Spleen (tissue), 7 donors: ENCODE measurements at regions not wholly inside any gene's neighbourhood (a gene's known extent, or its start where the extent isn't known, plus 50 kb on each side); places are given as distances from the start of the nearest gene placed in this dataset.

Experiments used
- CTCF ChIP-seq, 11 experiments: fragments of 200-600 bp in 7 of 11; fragments of 450-650 bp in 4 of 11; sonication (generic) in 4 of 11; IDR thresholded peaks in 8 of 11; conservative IDR thresholded peaks in 3 of 11; 1 replicate in 7 of 11; 2 replicates in 4 of 11; pipeline versions ENCODE4 v1.4.0 to v1.8.0; 2016 to 2021; ENCODE audit warnings: antibody characterized with exemption in 11 of 11, inconsistent platforms in 4 of 11, mild to moderate bottlenecking in 1 of 11
- POLR2AphosphoS5 ChIP-seq, 3 donors: sonication (generic); formaldehyde crosslinking; IDR thresholded peaks; one replicate each; pipeline ENCODE4 v1.5.1; 2017; ENCODE audit warnings: antibody characterized with exemption in 3 of 3
- donor health status: DM: no; HTN: no; CAD: no; lungs with moderate emphysema.
- donor health status: DM: no; HTN: no; CAD: no.
- donor health status: DM: no; HTN: no; CAD: no.

- no peak for TF ChIP-seq POLR2AphosphoS5 (IDR thresholded peaks at IDR 0.05)
- TF ChIP-seq CTCF (IDR thresholded peaks at IDR 0.05 in 8 of 11, conservative IDR thresholded peaks at IDR 0.05 in 3 of 11), result no peak
Measured at GRCh38 chr11:119531056-119531455, 108.1 kb upstream of the THY1 start.
